ENCODE measurements at regions not wholly inside any gene's neighbourhood (a gene's known extent, or its start where the extent isn't known, plus 50 kb on each side); places are given as distances from the start of the nearest gene placed in this dataset.
"Not testable (repeated sequence)": the region's sequence is repeated elsewhere in the genome, so short reads cannot be mapped to it uniquely, and the experiment has no call there.

GRCh38 chr6:169861431-169862042 lies 110.1 kb downstream of the ERMARD start:
- DNase-seq (ENCODE audit: low spot score): no peak

GRCh38 chr6:169859978-169860703 lies 108.7 kb downstream of the ERMARD start:
- DNase-seq (ENCODE audit: low spot score): no peak

DNA sequence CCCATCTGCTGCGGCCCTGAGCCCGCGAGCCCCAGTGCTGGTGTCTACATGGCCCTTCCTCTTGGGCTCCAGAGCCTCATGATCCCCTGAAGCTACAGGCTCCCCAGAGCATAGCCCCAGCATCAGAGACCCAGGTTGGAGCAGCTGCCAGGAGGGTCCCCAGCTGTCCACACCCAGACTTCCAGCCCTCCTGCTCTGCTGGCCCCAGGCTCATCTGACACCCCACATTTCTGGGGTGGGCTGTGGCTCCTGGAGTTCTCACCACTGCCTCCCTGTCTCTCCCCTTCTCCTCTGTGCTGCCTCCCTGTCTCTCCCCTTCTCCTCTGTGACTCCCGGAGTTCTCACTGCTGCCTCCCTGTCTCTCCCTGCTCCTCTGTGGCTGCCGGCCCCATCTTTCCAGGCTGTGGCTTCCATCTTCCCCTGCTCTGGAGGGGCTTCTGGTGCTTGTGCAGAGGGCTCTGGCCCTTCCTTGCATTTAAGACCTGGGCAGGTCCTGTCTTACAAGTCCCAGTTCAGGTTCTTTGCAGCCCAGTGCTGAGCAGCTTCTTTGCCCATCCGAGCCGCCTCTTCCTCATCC lies 108.1 kb downstream of the ERMARD start:
- no peak for DNase-seq (ENCODE audit: low spot score)

DNA sequence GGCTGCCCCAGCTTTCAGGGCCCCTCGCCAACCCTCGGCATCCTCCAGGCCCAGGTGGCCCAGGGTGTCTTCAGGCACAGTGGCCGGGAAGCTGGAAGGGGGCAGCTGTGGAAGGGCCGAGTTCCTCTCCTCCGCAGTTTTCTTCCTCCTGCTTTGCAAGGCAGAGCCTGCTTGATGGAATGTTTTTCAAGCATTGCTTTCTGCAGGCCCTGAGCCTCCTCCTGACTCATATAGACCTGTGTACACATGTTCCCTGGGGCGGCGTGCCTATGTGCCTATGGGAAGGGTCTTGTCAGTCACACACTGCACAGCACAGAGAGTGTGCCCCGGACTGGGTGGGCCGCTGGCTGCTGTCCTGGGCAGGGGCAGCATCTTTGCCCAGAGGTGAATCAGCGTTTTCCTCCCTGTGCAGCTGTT lies 107.5 kb downstream of the ERMARD start:
- DNase-seq (ENCODE audit: low spot score): no peak

DNA sequence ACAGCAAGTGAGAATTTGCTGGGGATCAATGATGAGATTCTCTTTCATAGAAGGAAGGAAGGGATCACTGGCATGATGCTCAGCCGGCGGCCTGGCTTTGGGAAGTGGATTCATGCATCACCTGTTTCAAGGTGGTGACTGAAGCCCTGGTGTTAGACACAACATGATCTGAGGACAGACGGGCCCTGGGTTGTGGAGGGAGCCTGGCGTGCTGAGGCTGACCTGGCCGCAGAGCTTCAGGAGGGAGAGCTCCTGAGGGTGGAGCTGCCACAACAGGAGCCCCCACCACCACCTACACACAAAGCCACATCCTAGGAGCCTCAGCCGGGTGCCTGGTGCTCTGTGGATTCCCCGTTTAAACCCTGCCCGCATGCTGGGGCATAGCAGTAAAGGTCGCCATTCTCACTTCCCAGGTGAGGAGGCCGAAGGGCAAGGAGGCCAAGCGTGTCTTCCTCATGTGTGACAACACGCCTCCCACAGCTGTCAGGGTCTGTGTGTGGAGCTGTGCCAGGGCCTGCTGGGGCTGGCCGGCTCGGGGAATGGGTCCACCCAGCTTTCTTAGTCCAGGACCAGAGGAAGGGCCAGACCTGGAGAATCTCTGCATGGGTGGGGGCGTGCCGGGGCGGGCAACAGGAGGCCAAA lies 107.0 kb downstream of the ERMARD start:
- DNase-seq (ENCODE audit: low spot score): no peak

DNA sequence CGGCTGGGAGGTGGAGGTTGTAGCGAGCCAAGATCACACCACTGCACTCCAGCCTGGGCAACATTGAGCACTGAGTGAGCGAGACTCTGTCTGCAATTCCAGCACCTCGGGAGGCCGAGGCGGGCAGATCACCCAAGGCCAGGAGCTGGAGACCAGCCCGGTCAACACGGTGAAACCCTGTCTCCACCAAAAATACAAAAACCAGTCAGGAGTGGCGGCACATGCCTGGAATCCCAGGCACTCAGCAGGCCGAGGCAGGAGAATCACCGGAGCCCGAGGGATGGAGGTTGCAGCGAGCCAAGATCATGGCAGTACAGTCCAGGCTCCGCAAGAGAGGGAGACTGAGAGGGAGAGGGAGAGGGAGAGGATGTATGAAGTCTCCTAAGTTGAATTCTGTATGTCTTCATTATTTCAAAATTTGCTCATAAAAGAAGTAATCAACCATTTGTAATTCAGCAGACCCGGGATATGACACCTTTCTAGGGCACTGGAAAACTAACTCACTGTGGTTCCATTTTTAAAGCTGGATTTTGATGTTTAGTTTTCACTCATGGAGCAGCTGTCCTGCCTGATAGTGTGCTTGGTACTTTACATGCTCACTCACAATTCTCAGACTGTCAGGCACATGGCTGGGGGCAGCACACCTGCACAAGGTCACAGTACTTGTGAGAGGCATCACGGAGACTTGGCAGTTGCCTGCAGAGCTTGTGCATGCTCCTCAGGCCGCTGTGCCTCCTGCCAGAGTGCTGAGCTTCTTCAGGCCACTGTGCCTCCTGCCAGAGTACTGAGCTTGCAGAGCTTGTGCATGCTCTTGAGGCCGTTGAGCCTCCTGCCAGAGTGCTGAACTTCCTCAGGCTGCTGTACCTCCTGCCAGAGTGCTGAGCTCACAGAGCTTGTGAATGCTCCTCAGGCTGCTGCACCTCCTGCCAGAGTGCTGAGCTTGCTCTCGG lies 106.2 kb downstream of the ERMARD start:
- no peak for DNase-seq (ENCODE audit: low spot score)

GRCh38 chr6:169856442-169857342 lies 105.3 kb downstream of the ERMARD start:
- DNase-seq (ENCODE audit: low spot score): not testable (repeated sequence)

DNA sequence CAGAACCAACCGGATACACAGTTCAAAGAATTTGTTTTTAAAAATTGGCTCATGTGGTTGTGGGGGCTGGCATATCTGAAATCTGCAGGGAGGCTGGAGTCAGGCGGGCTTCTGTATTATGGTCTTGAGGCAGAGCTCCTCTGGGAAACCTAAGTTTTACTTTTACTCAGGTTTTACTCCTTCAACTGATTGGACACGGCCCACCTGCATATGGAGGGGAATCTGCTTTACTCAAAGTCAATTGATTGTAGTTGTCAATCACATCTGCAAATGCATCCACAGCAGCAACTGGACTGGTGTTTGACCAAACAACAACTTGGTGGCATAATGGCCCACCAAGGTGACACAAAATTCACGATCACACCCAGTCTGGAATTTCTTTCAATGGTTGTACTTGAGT lies 103.4 kb downstream of the ERMARD start:
- no peak for DNase-seq (ENCODE audit: low spot score)

GRCh38 chr6:169854083-169854725 lies 102.8 kb downstream of the ERMARD start:
- DNase-seq (ENCODE audit: low spot score): no peak

DNA sequence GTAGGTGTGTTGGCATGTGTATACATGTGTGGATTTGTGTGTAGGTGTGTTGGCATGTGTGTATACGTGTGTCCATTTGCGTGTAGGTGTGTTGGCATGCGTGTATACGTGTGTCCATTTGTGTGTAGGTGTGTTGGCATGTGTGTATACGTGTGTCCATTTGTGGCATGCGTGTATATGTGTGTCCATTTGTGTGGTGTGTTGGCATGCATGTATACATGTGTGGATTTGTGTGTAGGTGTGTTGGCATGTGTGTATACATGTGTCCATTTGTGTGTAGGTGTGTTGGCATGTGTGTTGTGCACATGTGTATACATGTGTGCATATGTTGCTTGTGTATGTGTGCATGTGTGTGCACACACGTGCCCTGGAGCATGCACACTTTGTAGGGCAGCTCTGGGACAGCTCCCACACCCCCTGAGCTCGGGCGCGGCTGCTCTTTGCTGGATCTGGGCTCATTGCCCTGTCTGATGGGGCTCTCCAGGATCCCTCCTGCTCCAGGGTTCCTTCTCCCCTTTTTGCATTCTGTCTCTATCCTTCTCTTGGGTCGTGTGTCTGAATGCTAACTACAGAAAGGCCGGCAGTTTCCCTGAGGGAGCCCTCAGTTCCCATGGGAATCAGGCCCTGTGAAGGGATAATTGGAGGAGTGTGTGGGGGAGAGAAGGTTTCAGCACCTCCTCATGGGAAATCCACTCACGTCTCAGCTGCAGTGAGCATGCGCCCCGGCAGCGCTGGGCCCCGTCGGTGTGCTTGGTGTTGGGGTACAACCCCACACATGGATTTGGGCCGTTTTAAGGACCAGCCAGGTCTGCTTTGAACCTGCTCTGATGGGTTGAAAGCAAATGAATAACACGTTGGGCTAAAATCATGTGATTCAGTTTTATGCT lies 102.0 kb downstream of the ERMARD start:
- DNase-seq (ENCODE audit: low spot score): no peak

DNA sequence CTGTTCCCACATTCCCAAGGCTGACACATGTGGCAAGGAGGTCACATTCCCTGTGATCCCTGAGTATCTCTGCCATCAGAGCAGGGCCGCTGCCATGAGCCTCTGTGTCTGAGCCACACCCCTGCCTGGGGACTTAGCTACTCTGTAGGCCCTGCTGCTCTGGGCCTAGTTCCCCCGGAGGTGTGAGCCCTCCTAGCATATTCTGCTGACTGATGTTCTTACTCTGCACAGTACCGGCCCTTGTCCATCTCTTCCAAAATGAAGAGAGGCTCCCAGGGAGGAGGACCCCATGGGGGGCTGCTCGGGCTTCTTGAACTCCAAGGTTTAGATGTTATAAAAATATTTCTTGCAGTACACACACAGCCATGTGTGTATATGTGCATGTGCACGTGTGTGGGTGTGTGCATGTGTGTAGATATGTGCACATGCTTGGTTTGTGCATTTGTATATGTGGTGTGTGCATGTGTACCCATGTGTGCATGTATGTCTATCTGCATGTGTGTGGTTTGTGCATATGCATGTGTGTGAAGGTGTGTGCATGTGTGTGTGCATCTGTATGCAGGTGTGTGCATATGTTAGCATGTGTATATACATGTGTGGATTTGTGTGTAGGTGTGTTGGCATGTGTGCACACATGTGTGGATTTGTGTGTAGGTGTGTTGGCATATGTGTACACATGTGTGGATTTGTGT lies 101.2 kb downstream of the ERMARD start:
- no peak for DNase-seq (ENCODE audit: low spot score)

DNA sequence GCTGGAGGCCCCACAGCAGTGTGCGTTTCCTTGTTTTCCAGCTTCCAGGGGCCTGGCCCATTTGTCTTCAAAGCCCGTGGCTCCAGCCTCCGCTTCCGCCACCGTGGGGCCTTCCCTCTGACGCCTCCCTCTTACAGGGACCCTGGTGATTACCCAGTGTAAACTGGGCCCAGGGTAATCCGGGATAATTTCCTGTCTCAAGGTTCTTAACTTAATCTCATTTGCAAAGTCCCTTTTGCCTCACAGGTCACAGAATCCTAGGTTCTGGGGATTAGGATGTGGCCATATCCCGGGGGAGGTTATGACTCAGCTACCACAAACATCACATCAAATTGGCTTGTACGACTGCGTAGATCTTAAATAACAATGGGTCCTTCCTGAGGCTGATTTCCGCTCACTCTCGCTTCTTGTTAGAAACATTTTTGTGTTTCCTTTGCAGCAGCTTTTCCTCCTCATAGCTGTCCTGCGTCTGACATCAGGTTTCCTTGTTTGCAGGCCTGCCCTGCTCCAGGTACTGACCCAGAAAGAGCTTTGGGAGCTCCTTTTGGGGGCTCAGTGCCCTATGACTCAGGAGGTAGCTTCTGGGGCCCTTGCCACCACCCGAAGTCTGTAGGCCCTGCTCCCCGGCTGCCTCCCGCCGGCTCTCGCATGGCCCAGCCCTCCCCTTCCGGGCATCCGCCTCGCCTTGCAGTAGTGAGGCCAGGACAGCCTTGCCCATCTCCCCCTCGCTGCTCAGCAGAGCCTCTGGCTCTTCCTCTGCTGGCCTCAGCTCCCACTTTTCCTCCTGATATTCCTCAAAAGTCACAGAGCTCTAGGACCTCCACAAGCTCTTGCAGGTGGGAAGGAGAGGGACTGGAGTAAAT lies 100.5 kb downstream of the ERMARD start:
- DNase-seq (ENCODE audit: low spot score): no peak

- no peak for DNase-seq (ENCODE audit: low spot score)
Observed at GRCh38 chr6:169850746-169851145, 99.3 kb downstream of the ERMARD start.

DNA sequence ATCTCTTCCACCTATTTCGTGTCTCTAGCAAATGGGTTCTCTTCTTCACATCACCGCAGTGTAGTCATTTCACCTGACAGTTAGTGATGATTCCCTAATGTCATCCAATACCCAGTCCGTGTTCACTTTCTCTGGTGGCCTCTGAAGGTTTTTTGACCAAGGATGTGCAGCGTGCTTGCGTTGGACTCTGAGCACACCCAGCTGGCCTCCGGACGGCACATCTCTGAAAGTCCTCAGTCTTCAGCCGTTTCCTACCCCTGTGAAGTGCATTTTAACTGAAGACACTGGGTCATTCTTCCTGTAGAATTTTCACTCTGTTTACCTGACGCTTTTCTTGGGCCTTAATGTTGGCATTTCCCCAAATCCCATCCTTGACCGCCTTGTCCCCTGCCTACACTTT lies 98.7 kb downstream of the ERMARD start:
- DNase-seq (ENCODE audit: low spot score): no peak

- DNase-seq (ENCODE audit: low spot score): no peak
Observed at GRCh38 chr6:169849396-169849795, 98.0 kb downstream of the ERMARD start.

GRCh38 chr6:169848946-169849345 lies 97.5 kb downstream of the ERMARD start:
- DNase-seq (ENCODE audit: low spot score): no peak

DNA sequence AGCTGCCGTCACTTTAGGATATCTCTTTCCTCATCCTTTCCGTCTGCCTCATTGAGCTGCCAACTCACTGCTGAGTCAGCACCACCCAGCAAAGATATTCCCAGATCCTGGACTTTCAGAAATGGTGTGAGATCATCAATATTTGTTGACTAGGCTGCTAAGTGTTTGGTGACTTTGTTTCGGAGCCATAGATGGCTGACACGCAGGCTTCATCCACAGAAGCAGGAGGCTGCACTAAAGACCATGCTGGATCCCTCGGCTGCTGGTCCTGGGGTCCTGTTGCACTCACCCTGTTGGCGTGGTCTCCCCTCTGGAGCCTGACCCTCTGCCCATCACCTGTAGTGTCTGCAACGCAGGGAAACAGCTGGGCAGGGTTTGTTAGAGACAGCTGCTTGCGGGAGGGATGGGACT lies 96.5 kb downstream of the ERMARD start:
- no peak for DNase-seq (ENCODE audit: low spot score)
